GM12874 (cell line): ENCODE measurements at regions not wholly inside any gene's neighbourhood (a gene's known extent, or its start where the extent isn't known, plus 50 kb on each side); places are given as distances from the start of the nearest gene placed in this dataset.

Experiments used
- TF ChIP-seq, protein P1 (sequence below): IDR thresholded peaks from 2 replicates; pipeline ENCODE4 v1.5.1; 2011; ENCODE audit warnings: low read depth, mild to moderate bottlenecking, control low read depth, low read length, moderate library complexity; ENCODE audit not compliant: insufficient read depth

DNA sequence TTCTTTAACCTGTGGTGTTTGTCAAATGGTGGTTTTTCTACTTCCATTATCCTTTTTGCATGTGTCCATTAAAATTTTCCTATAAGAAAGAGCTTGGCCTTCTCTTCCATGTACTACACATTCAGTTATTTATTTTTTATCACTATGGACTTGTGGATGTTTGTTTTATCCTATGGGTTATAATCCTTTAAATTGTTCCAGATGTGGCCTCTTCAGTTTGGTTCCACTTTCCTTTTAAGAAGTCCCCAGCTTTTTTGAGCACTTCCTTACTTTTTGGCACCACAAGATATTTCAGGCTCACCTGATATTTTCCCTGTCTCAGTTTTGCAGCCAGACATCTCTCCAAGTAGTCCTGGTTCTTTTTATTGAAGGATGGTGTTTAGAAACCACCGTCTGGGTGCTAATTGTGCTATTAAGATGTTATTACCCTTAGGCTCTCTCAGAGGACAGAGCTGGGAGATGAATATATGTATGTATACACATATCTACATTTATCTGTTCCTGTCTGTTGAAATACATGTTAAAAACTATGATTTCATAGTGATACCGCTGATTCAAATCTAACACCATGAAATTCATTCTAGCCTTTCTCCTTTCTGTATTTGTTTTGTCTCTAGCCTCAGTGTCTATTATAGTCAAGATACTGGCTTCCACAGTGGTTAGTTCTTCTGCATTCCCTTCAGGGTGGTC is 408.5 kb upstream of the RGS6 start:
- TF ChIP-seq, protein P1, sequence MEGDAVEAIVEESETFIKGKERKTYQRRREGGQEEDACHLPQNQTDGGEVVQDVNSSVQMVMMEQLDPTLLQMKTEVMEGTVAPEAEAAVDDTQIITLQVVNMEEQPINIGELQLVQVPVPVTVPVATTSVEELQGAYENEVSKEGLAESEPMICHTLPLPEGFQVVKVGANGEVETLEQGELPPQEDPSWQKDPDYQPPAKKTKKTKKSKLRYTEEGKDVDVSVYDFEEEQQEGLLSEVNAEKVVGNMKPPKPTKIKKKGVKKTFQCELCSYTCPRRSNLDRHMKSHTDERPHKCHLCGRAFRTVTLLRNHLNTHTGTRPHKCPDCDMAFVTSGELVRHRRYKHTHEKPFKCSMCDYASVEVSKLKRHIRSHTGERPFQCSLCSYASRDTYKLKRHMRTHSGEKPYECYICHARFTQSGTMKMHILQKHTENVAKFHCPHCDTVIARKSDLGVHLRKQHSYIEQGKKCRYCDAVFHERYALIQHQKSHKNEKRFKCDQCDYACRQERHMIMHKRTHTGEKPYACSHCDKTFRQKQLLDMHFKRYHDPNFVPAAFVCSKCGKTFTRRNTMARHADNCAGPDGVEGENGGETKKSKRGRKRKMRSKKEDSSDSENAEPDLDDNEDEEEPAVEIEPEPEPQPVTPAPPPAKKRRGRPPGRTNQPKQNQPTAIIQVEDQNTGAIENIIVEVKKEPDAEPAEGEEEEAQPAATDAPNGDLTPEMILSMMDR: no peak

DNA sequence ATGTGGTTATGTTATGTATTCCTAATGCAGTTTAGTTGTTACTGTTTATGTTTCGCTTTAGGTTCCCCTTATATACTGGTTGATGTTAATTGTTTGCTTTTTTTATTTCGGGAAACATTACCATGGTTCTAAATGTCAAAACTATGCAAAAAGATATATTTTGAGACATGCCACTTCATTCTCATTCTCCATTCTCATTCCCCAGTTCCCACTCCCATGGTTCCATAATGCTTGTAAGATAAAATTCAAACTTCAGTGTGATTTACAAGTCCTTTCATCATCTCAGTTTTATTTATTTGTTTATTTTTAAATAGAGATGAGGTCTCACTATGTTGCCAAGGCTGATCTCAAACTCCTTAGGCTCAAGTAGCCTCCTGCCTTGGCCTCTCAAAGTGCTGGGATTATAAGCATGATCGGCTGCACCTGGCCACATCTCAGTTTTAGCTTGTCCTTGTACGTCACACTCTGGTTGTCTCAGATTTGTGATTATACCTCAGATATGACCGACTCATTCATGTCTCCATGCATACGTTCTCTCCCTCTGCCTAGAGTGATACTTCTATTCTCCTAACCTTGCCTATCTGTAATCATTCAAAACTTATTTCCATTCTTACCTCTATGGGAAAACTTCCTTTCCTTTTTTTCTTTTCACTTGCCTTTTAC is 407.8 kb upstream of the RGS6 start:
- TF ChIP-seq, protein P1: no peak

DNA sequence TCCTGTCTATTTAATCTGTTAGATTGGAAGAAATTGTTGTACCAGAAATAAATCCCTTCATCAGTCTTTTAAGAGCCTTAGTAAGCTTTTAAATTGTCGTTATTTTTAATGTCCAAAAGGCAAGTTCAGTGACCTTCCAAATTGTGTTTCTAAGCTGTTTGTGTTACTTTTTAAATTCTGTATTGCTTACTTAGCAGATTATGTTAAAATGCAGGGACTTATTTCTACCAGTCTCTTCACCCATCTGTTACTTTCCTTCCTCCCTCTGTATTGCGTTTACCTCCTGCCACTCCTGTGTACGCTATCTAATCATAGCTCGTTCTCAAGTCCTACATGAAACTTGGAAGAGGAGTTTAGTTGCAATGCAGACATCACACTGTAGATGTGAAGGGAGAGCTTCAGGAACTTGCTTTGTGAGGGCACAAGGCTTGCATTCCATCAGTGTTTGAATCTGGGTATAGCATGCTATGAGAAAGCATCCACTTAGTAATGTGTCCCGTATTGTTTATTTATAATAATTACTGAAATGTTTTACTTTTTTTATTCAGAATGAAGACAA is 406.5 kb upstream of the RGS6 start:
- TF ChIP-seq, protein P1: no peak

DNA sequence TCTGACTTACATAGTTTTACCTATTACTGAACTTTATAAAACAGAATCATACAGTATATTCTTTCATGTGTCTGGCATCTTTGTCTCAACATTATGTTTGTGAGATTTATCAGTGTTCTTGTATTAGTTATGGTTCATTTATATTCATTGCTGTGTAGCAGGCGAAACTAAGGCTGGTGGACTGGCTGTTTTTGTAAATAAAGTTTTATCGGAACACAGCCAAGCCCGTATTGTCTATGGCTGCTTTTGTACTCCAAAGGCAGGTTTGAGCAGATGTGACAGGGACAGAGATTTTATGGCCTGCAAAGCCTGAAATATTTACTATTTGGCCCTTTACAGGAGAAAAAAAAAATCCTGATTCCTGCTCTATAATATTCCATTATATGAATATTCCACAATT is 405.8 kb upstream of the RGS6 start:
- TF ChIP-seq, protein P1: no peak

DNA sequence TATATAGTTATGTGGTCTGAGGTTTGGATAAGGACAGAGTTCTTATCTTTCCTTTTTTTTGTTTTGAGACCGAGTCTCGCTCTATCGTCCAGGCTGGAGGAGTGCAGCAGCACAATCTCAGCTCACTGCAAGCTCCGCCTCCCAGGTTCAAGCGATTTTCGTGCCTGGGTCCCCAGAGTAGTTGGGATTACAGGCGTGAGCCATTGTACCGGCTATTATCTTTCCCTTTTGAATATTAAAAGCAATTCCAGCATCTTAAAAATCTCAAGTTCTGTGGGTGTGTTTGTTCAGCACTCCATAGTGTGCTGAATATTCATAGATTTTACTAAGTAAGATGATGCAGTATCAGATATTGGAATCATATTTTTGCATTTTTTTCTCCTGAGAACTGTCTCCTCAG is 404.4 kb upstream of the RGS6 start:
- TF ChIP-seq, protein P1: no peak

DNA sequence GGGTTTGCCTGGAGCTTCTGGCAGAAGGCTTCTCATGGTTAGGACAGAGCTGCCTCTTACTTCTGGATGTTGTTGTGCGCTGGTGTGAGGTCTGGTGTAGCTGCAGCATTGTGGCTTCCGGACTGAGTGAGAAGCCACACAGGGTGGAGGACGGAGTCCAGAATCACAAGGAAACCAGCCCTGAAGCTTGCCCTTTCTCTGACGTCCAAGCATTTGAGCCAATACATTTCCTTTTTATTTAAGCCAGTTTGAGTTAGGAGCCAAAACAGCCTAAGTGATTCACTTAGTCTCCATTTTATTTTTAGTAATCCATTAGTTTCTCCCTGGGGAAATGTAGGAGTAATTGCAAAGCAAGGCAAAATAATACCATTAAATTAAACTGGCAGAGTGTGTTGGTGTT is 402.4 kb upstream of the RGS6 start:
- TF ChIP-seq, protein P1: no peak

DNA sequence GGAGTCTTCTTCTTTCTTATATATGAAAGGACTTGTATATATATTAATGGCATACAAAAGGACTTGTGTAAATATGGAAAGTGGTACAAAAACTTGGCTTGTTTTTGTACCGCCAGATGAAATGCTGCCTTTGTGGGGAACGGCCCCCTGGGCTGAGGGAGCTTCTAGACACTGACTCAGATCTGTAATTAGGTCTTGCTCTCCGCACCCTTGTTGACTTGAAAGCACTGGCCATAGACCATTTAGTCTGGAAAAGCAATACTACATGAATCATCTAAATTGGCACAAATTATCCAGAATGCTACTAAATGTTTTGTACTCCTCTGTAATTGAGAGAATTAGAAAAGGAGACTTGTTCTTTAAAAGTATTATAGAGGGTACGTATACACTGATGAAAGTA is 399.9 kb upstream of the RGS6 start:
- TF ChIP-seq, protein P1: no peak
